HCT116 (cell line): ENCODE measurements at regions not wholly inside any gene's neighbourhood (a gene's known extent, or its start where the extent isn't known, plus 50 kb on each side); places are given as distances from the start of the nearest gene placed in this dataset.

Source experiments
- ATAC-seq: fragments of 200-7000 bp; cut with Tn5 transposase; 2 replicates; pipeline ENCODE4 v1.9.1; 2020; ENCODE audit warnings: mild to moderate bottlenecking, moderate library complexity
- BruUV-seq: library from RNA; stranded (reverse); fragments of 400-500 nt; replicated peaks from 2 replicates; lab custom pipeline; 2021; lab: Mats Ljungman, UMichigan
- CTCF ChIA-PET: fragments of 300-600 bp; sonication (Branson Sonifier 250); formaldehyde crosslinking; loops from one replicate; lab custom pipeline; 2021; ENCODE audit warnings: antibody characterized with exemption; lab: Charles Lee
- POLR2A ChIA-PET: fragments of 300-600, 350-600 bp; sonication (Branson Sonifier 250); formaldehyde crosslinking; loops from one replicate; lab custom pipeline; 2021; ENCODE audit warnings: antibody characterized with exemption; lab: Charles Lee
- RAD21 ChIA-PET, 2 experiments: fragments of 300-600 bp; sonication (Branson Sonifier 250); formaldehyde crosslinking; loops; one replicate each; lab custom pipeline; 2023; ENCODE audit warnings: low total read pairs in 2 of 2; ENCODE audit not compliant: uncharacterized antibody in 2 of 2, unreplicated experiment in 2 of 2, low non-redundant PET in 1 of 2; lab: Charles Lee
- DNase-seq: peaks from one replicate; pipeline ENCODE4 v3.0.0-alpha.2; 2010; ENCODE audit warnings: low read depth, low spot score
- H2AFZ ChIP-seq: fragments of 200-600 bp; shearing (Covaris generic), sonication (generic); 2 replicates; pipeline ENCODE4 v1.6.1; 2017; ENCODE audit warnings: low read depth, mixed run types, mixed read lengths, antibody characterized with exemption, low read length; ENCODE audit not compliant: poor library complexity, severe bottlenecking
- H3K27ac ChIP-seq: 2 replicates; pipeline ENCODE4 v1.5.1; 2012; ENCODE audit warnings: low read depth, low read length
- H3K27me3 ChIP-seq: fragments of 200-600 bp; sonication (generic); 2 replicates; pipeline ENCODE4 v1.6.1; 2016; ENCODE audit warnings: mixed run types, low read length, mixed read lengths; ENCODE audit not compliant: insufficient read depth
- H3K36me3 ChIP-seq, 2 experiments: fragments of 200-500 bp in 1 of 2; fragments of 200-600 bp in 1 of 2; sonication (Bioruptor generic) in 1 of 2; sonication (generic) in 1 of 2; 2 replicates each; pipeline versions ENCODE4 v1.5.1 to v1.6.1; 2014 to 2016; ENCODE audit warnings: low read length in 2 of 2, inconsistent platforms in 1 of 2, mixed read lengths in 1 of 2, mixed run types in 1 of 2; ENCODE audit not compliant: insufficient read depth in 2 of 2, control insufficient read depth in 1 of 2
- H3K4me1 ChIP-seq, 2 experiments: fragments of 200-600 bp in 1 of 2; sonication (generic) in 1 of 2; 2 replicates each; pipeline versions ENCODE4 v1.5.1 to v1.6.1; 2012 to 2017; ENCODE audit warnings: low read length in 2 of 2, inconsistent platforms in 1 of 2, mild to moderate bottlenecking in 1 of 2, mixed read lengths in 1 of 2, mixed run types in 1 of 2, moderate library complexity in 1 of 2; ENCODE audit not compliant: insufficient read depth in 2 of 2, control insufficient read depth in 1 of 2
- H3K4me2 ChIP-seq: fragments of 200-600 bp; sonication (generic); 2 replicates; pipeline ENCODE4 v1.6.1; 2017; ENCODE audit warnings: mixed run types, low read length, mixed read lengths
- H3K4me3 ChIP-seq, 2 experiments: fragments of 200-600 bp in 1 of 2; sonication (generic) in 1 of 2; replicated peaks in 1 of 2; 2 replicates each; pipeline ENCODE4 v1.5.1; 2011 to 2016; ENCODE audit warnings: low read length in 2 of 2, control low read depth in 1 of 2, low read depth in 1 of 2, mild to moderate bottlenecking in 1 of 2, mixed read lengths in 1 of 2, mixed run types in 1 of 2
- H3K79me2 ChIP-seq: fragments of 200-600 bp; sonication (generic); 2 replicates; pipeline ENCODE4 v1.6.1; 2017; ENCODE audit warnings: mild to moderate bottlenecking, mixed run types, low read length, moderate library complexity, mixed read lengths; ENCODE audit not compliant: insufficient read depth
- H3K9ac ChIP-seq: fragments of 200-600 bp; sonication (generic); 2 replicates; pipeline ENCODE4 v1.6.1; 2016; ENCODE audit warnings: low read length, mixed read lengths
- H3K9me2 ChIP-seq: fragments of 200-600 bp; sonication (generic), shearing (Covaris generic); 2 replicates; pipeline ENCODE4 v1.6.1; 2017; ENCODE audit warnings: mixed run types, mild to moderate bottlenecking, moderate library complexity; ENCODE audit not compliant: insufficient read depth
- H3K9me3 ChIP-seq, 2 experiments: fragments of 200-500 bp in 1 of 2; fragments of 200-600 bp in 1 of 2; sonication (Bioruptor generic) in 1 of 2; sonication (generic) in 1 of 2; 2 replicates each; pipeline ENCODE4 v1.6.1; 2014 to 2017; ENCODE audit warnings: low read length in 2 of 2, mixed read lengths in 2 of 2, inconsistent platforms in 1 of 2, low read depth in 1 of 2, mild to moderate bottlenecking in 1 of 2, mixed run types in 1 of 2, moderate library complexity in 1 of 2; ENCODE audit not compliant: control insufficient read depth in 1 of 2, insufficient read depth in 1 of 2
- H4K20me1 ChIP-seq: fragments of 200-600 bp; sonication (generic), shearing (Covaris generic); 2 replicates; pipeline ENCODE4 v1.6.1; 2017; ENCODE audit warnings: mixed run types, mild to moderate bottlenecking, moderate library complexity; ENCODE audit not compliant: insufficient read depth
- CBX3 ChIP-seq: IDR thresholded peaks from 2 replicates; pipeline ENCODE4 v1.6.1; 2012; ENCODE audit warnings: low read depth
- CTCF ChIP-seq, 3 experiments: fragments of 200-600 bp in 1 of 3; sonication (generic) in 1 of 3; IDR thresholded peaks in 2 of 3; conservative IDR thresholded peaks in 1 of 3; 2 replicates each; pipeline ENCODE4 v1.5.1; 2012 to 2017; ENCODE audit warnings: low read depth in 2 of 3, low read length in 2 of 3, antibody characterized with exemption in 1 of 3, borderline replicate concordance in 1 of 3, control low read depth in 1 of 3, mild to moderate bottlenecking in 1 of 3, mixed read lengths in 1 of 3, mixed run types in 1 of 3, moderate library complexity in 1 of 3; ENCODE audit not compliant: insufficient read depth in 1 of 3
- ELF1 ChIP-seq: IDR thresholded peaks from 2 replicates; pipeline ENCODE4 v1.6.1; 2012; ENCODE audit warnings: low read depth, borderline replicate concordance
- FOSL1 ChIP-seq: IDR thresholded peaks from 2 replicates; pipeline ENCODE4 v1.6.1; 2012; ENCODE audit warnings: low read depth
- JUND ChIP-seq: IDR thresholded peaks from 2 replicates; pipeline ENCODE4 v1.6.1; 2012
- MAX ChIP-seq: IDR thresholded peaks from 2 replicates; pipeline ENCODE4 v1.6.1; 2012
- POLR2A ChIP-seq: IDR thresholded peaks from 2 replicates; pipeline ENCODE4 v1.7.0; 2011; ENCODE audit warnings: borderline replicate concordance; ENCODE audit not compliant: insufficient read depth, insufficient read length; ENCODE audit errors: extremely low read depth
- POLR2AphosphoS5 ChIP-seq: IDR thresholded peaks from 2 replicates; pipeline ENCODE4 v1.6.1; 2011; ENCODE audit warnings: mild to moderate bottlenecking, low read depth, low read length, moderate library complexity
- SIN3A ChIP-seq: IDR thresholded peaks from 2 replicates; pipeline ENCODE4 v1.6.1; 2012; ENCODE audit warnings: low read depth
- SP1 ChIP-seq: IDR thresholded peaks from 2 replicates; pipeline ENCODE4 v1.6.1; 2012; ENCODE audit warnings: low read depth
- SRF ChIP-seq: IDR thresholded peaks from 2 replicates; pipeline ENCODE4 v1.6.1; 2012; ENCODE audit warnings: low read depth
- YY1 ChIP-seq: IDR thresholded peaks from 2 replicates; pipeline ENCODE4 v1.6.1; 2011; ENCODE audit warnings: low read length, low read depth, moderate library complexity, mild to moderate bottlenecking; ENCODE audit not compliant: insufficient replicate concordance; ENCODE audit errors: extremely low read depth
- intact Hi-C: fragments of 100-400 bp; cut with micrococcal nuclease; formaldehyde crosslinking; loops from 2 replicates; pipeline ENCODE4 v1.10.0; 2022

GRCh38 chr6:139581485-139581865, 207.0 kb upstream of the CITED2 start:
- CTCF ChIA-PET, result no interaction called here
- Histone ChIP-seq H3K27me3 (no peaks in the 10 kb centered on the region), H3K9ac (no peak overlapping the region), H3K4me1 (peaks cover 17 to 38% of the 10 kb centered on the region in 2 experiments), H3K79me2 (no peaks in the 10 kb centered on the region), H3K4me3 (no peak overlapping the region), H2AFZ (no peak overlapping the region), H3K9me3 (no peaks in the 10 kb centered on the region), H3K9me2 (no peaks in the 10 kb centered on the region), H4K20me1 (no peaks in the 10 kb centered on the region), H3K36me3 (no peaks in the 10 kb centered on the region), H3K4me2 (no peak overlapping the region), H3K27ac (no peak overlapping the region)
- intact Hi-C loops, result loop anchor here (10.0 kb wide), 1 partner anchor 207 kb away; the partner anchor contains the start of gene CITED2
- DNase-seq (no peak), ATAC-seq (no peak)
- RAD21 ChIA-PET, result no interaction called here
- no TSS peak for BruUV-seq
- POLR2A ChIA-PET, result no interaction called here
- no peak for TF ChIP-seq CTCF (IDR thresholded peaks at IDR 0.05 in 2 of 3, conservative IDR thresholded peaks at IDR 0.05 in 1 of 3; ENCODE audit: borderline replicate concordance in 1 of 3, insufficient read depth in 1 of 3, low read depth in 2 of 3, low read length in 2 of 3)
- no peak for TF ChIP-seq POLR2A
- no peak for TF ChIP-seq ELF1
- TF ChIP-seq FOSL1, result no peak
- TF ChIP-seq CBX3, result no peak
- no peak for TF ChIP-seq SP1
- TF ChIP-seq JUND, result no peak
- no peak for TF ChIP-seq SIN3A
- no peak for TF ChIP-seq MAX
- TF ChIP-seq YY1, result no peak
- no peak for TF ChIP-seq SRF
- no peak for TF ChIP-seq POLR2AphosphoS5
